Thyroid gland (tissue), 4 donors: ENCODE measurements at regions not wholly inside any gene's neighbourhood (a gene's known extent, or its start where the extent isn't known, plus 50 kb on each side); places are given as distances from the start of the nearest gene placed in this dataset.

Experiments
- POLR2A ChIP-seq, 2 donors: fragments of 450-650 bp; IDR thresholded peaks; one replicate each; pipeline ENCODE4 v1.6.1; 2017; ENCODE audit warnings: antibody characterized with exemption in 2 of 2, mild to moderate bottlenecking in 2 of 2, moderate library complexity in 1 of 2
- TF ChIP-seq, protein P1 (sequence below), 6 experiments: fragments of 200-600 bp in 3 of 6; fragments of 450-650 bp in 3 of 6; sonication (generic) in 3 of 6; IDR thresholded peaks; one replicate each; pipeline ENCODE4 v1.5.1; 2016 to 2019; ENCODE audit warnings: antibody characterized with exemption in 6 of 6, mild to moderate bottlenecking in 2 of 6, inconsistent platforms in 1 of 6, moderate library complexity in 1 of 6

DNA sequence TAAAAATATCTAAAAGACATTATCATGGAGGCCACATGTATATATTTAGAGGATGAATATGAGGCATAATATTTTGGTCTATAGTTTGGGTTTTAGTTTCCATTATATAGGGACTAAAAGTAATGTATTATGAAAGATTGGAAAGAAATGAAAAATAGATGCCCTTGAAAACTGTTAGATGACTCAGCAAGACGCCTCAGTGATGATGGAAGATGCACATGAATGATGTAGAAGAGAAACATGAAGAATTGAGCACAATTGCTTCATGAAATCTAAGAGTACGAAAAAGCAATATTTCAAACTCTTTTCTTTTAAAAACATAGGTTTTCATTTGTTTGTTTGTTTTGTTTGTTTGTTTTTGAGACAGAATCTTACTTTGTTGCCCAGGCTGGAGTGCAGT, 89.8 kb downstream of the ARL4A start:
- TF ChIP-seq, protein P1, sequence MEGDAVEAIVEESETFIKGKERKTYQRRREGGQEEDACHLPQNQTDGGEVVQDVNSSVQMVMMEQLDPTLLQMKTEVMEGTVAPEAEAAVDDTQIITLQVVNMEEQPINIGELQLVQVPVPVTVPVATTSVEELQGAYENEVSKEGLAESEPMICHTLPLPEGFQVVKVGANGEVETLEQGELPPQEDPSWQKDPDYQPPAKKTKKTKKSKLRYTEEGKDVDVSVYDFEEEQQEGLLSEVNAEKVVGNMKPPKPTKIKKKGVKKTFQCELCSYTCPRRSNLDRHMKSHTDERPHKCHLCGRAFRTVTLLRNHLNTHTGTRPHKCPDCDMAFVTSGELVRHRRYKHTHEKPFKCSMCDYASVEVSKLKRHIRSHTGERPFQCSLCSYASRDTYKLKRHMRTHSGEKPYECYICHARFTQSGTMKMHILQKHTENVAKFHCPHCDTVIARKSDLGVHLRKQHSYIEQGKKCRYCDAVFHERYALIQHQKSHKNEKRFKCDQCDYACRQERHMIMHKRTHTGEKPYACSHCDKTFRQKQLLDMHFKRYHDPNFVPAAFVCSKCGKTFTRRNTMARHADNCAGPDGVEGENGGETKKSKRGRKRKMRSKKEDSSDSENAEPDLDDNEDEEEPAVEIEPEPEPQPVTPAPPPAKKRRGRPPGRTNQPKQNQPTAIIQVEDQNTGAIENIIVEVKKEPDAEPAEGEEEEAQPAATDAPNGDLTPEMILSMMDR (IDR thresholded peaks at IDR 0.05), result no peak
- no peak for TF ChIP-seq POLR2A (IDR thresholded peaks at IDR 0.05)
